Effector memory CD4-positive, alpha-beta T cell (primary cell): ENCODE measurements at regions not wholly inside any gene's neighbourhood (a gene's known extent, or its start where the extent isn't known, plus 50 kb on each side); places are given as distances from the start of the nearest gene placed in this dataset.

Experiments used
- DNase-seq, 3 donors: peaks; one replicate each; pipeline ENCODE4 v3.0.0-alpha.2; 2020
- H3K27ac ChIP-seq: 2 replicates; pipeline ENCODE4 v1.7.0; 2013; ENCODE audit warnings: mild to moderate bottlenecking, low read length, moderate library complexity; ENCODE audit not compliant: insufficient read depth, poor library complexity, severe bottlenecking
- H3K27me3 ChIP-seq: replicated peaks from 2 replicates; pipeline ENCODE4 v1.7.0; 2013; ENCODE audit warnings: mild to moderate bottlenecking, low read length; ENCODE audit not compliant: insufficient read depth, control insufficient read depth, poor library complexity, severe bottlenecking
- H3K36me3 ChIP-seq: 2 replicates; pipeline ENCODE4 v1.7.0; 2013; ENCODE audit warnings: mild to moderate bottlenecking, low read length, moderate library complexity; ENCODE audit not compliant: control insufficient read depth, insufficient read depth
- H3K4me1 ChIP-seq: 2 replicates; pipeline ENCODE4 v1.7.0; 2013; ENCODE audit warnings: low read length, mild to moderate bottlenecking; ENCODE audit not compliant: control insufficient read depth, insufficient read depth, poor library complexity, severe bottlenecking
- H3K4me3 ChIP-seq: 2 replicates; pipeline ENCODE4 v1.7.0; 2013; ENCODE audit warnings: low read length, low read depth, mild to moderate bottlenecking; ENCODE audit not compliant: insufficient read depth, poor library complexity, severe bottlenecking
- H3K9me3 ChIP-seq: 2 replicates; pipeline ENCODE4 v1.7.0; 2013; ENCODE audit warnings: mild to moderate bottlenecking, low read length, moderate library complexity; ENCODE audit not compliant: control insufficient read depth

DNA sequence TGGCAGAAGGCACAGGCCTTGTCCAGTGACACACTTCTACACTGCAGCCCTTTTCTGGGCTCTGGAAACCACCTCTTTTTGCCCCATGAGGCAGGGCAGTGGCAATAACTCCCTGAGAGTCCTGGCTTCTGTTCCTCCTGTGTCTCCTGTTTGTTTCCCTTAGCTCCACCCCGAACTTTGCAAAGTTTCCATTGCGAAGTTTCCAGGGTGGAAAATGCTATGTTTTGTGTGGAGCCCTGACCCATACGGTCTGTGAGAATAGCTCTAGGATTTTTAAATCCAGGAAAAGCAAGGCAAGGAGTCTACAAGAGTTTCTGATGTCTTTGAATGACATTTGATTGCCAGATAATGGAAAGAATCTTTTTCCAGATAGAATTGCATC, 92.2 kb upstream of the AKR1E2 start:
- H3K27ac ChIP-seq: no peak overlapping the region
- H3K36me3 ChIP-seq: no peaks in the 10 kb centered on the region
- H3K9me3 ChIP-seq: no peaks in the 10 kb centered on the region
- no peaks in the 10 kb centered on the region for H3K4me1 ChIP-seq
- DNase-seq: no peak
- no peak overlapping the region for H3K4me3 ChIP-seq
- no peaks in the 10 kb centered on the region for H3K27me3 ChIP-seq

GRCh38 chr10:4733150-4733842, 92.7 kb upstream of the AKR1E2 start:
- no peak overlapping the region for H3K4me3 ChIP-seq

GRCh38 chr10:4730998-4731397, 95.0 kb upstream of the AKR1E2 start:
- Histone ChIP-seq H3K27me3 (no peaks in the 10 kb centered on the region), H3K9me3 (no peaks in the 10 kb centered on the region), H3K36me3 (no peaks in the 10 kb centered on the region), H3K4me1 (no peaks in the 10 kb centered on the region), H3K4me3 (no peak overlapping the region), H3K27ac (no peak overlapping the region)
- no peak for DNase-seq

More at GRCh38 chr10:4733150-4733842, 92.7 kb upstream of the AKR1E2 start:
- Histone ChIP-seq H3K4me1 (no peaks in the 10 kb centered on the region), H3K9me3 (no peaks in the 10 kb centered on the region), H3K27ac (no peak overlapping the region), H3K27me3 (no peaks in the 10 kb centered on the region), H3K36me3 (no peaks in the 10 kb centered on the region)
- DNase-seq: no peak

DNA sequence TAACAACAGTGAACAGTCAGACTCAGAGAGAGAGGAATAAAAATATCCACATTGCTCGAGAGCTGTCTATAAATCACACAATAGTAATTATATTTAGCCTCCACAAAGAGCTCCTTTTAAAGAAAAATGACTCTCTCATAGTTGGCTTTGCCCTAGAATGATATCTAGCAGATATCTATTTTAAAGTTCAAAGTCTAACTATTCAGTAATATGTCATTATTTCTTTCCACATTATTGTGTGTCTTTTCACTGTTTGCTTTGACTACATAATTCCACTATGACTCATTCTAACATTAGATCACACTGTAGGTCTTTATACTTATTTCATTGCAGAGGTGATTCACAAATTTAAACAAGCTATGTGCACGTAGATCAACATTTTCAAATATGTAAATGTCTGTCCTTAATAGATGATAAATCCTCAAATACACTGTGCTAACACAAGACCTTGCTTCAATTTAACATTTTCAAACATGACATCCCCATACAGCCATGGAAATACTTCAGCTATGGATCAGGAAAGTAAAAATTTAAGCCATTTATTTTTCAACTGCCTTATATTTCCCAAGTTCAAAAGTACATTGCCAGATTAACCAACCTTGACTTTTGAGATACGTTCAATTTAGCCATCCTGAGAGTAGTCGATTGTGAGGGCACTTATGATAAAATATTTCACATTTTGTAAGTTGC, 99.9 kb upstream of the AKR1E2 start:
- DNase-seq: no peak
- Histone ChIP-seq H3K27me3 (no peaks in the 10 kb centered on the region), H3K9me3 (no peaks in the 10 kb centered on the region), H3K4me3 (no peak overlapping the region), H3K4me1 (no peaks in the 10 kb centered on the region), H3K27ac (no peak overlapping the region), H3K36me3 (no peaks in the 10 kb centered on the region)

DNA sequence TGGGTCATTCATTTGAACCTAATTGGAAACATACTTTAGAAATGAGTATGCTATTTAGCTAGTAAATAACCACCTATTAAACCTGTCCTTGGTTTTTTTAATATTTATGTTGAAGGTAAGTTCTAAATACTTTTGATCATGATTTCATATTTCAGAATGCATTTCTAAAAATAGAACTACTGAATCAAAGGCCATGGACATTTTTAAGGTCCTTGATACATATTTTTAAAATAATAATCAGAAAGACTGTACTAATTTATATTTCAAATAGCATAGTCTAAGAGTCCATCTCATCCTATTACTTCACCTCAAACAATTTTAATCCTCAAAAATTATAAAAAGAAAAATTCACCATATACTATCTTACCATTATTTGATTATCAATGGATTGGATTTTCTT, 102.1 kb upstream of the AKR1E2 start:
- Histone ChIP-seq H3K27ac (no peak overlapping the region), H3K4me1 (no peaks in the 10 kb centered on the region), H3K4me3 (no peak overlapping the region), H3K36me3 (no peaks in the 10 kb centered on the region), H3K9me3 (no peaks in the 10 kb centered on the region), H3K27me3 (no peaks in the 10 kb centered on the region)
- DNase-seq: no peak

- H3K27ac ChIP-seq: no peak overlapping the region
- H3K4me1 ChIP-seq: no peaks in the 10 kb centered on the region
- no peak for DNase-seq
Observed at GRCh38 chr10:4721999-4722753, 103.8 kb upstream of the AKR1E2 start.

GRCh38 chr10:4720463-4720862, 105.5 kb upstream of the AKR1E2 start:
- Histone ChIP-seq H3K9me3 (no peaks in the 10 kb centered on the region), H3K36me3 (no peaks in the 10 kb centered on the region), H3K4me1 (no peaks in the 10 kb centered on the region), H3K27me3 (no peaks in the 10 kb centered on the region), H3K4me3 (no peak overlapping the region), H3K27ac (no peak overlapping the region)
- DNase-seq: no peak

More at GRCh38 chr10:4721999-4722753, 103.8 kb upstream of the AKR1E2 start:
- H3K4me3 ChIP-seq: no peak overlapping the region
- H3K36me3 ChIP-seq: no peaks in the 10 kb centered on the region
- H3K9me3 ChIP-seq: no peaks in the 10 kb centered on the region
- no peaks in the 10 kb centered on the region for H3K27me3 ChIP-seq

- H3K4me3 ChIP-seq: no peak overlapping the region
- H3K9me3 ChIP-seq: no peaks in the 10 kb centered on the region
- H3K36me3 ChIP-seq: no peaks in the 10 kb centered on the region
- H3K27ac ChIP-seq: no peak overlapping the region
- no peak for DNase-seq
- no peaks in the 10 kb centered on the region for H3K4me1 ChIP-seq
- no peaks in the 10 kb centered on the region for H3K27me3 ChIP-seq
Observed at GRCh38 chr10:4719671-4720070, 106.3 kb upstream of the AKR1E2 start.

DNA sequence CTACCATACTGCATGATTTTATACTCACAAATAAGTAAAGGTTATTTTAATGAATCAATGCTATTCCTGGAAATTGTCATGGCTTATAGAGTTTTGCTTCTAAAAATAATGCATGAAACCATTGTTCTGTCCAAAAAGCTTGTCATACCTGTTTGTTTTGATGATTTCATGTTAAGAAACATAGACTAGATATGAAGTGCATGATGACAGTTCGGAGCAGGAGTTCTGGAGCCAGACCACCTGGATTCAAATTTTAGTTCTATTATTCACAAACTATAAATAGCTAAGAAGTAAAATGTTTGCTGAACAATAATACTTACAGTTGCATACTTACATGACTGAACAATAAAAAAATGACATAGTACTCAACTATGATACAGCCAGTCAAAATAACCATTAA, 107.0 kb upstream of the AKR1E2 start:
- no peaks in the 10 kb centered on the region for H3K27me3 ChIP-seq
- no peak for DNase-seq
- H3K4me3 ChIP-seq: no peak overlapping the region
- no peaks in the 10 kb centered on the region for H3K9me3 ChIP-seq
- no peaks in the 10 kb centered on the region for H3K4me1 ChIP-seq
- H3K27ac ChIP-seq: no peak overlapping the region
- H3K36me3 ChIP-seq: no peaks in the 10 kb centered on the region

DNA sequence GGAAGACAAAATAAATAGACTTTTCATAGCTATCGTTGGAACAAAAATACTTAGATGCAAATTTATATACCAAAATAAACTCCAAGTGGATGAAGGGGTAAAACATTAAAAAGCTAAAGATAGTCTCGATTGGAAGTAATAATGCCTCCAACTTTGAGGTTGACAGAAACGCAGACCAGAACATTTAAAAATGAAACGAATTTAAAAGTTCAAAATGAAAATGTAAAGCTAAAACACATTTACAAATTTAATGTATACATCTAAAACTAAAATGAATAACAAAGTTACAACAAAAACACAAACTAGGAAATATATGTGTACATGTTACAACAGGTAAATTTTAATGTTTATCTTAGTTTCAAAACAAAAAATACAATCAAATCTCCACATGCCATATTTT, 107.5 kb upstream of the AKR1E2 start:
- DNase-seq: no peak
- Histone ChIP-seq H3K4me1 (no peaks in the 10 kb centered on the region), H3K27me3 (no peaks in the 10 kb centered on the region), H3K36me3 (no peaks in the 10 kb centered on the region), H3K4me3 (no peak overlapping the region), H3K27ac (no peak overlapping the region), H3K9me3 (no peaks in the 10 kb centered on the region)
